Heart right ventricle (tissue), 16 donors: ENCODE measurements at regions not wholly inside any gene's neighbourhood (a gene's known extent, or its start where the extent isn't known, plus 50 kb on each side); places are given as distances from the start of the nearest gene placed in this dataset.

ENCODE experiments used
- ATAC-seq, 8 donors: fragments of 200-7000 bp; cut with Tn5 transposase; one replicate each; pipeline ENCODE4 v1.9.1; 2020; ENCODE audit warnings: mild to moderate bottlenecking in 8 of 8, moderate library complexity in 8 of 8, moderate number of reproducible peaks in 1 of 8
- DNase-seq, 2 donors: peaks; one replicate each; pipeline ENCODE4 v3.0.0-alpha.2; 2020
- H3K27ac ChIP-seq, 10 donors: fragments of 200-600 bp; sonication (generic) in 2 of 10; one replicate each; pipeline versions ENCODE4 v1.5.0 to v1.8.0; 2020 to 2022; ENCODE audit warnings: mild to moderate bottlenecking in 3 of 10
- H3K27me3 ChIP-seq, 7 donors: fragments of 200-600 bp; one replicate each; pipeline ENCODE4 v1.8.0; 2021 to 2022; ENCODE audit warnings: mild to moderate bottlenecking in 2 of 7
- H3K36me3 ChIP-seq, 9 donors: fragments of 200-600 bp; sonication (generic) in 1 of 9; one replicate each; pipeline versions ENCODE4 v1.5.0 to v1.8.0; 2020 to 2022; ENCODE audit warnings: mild to moderate bottlenecking in 2 of 9
- H3K4me1 ChIP-seq, 9 donors: fragments of 200-600 bp; sonication (generic) in 1 of 9; one replicate each; pipeline versions ENCODE4 v1.5.0 to v1.8.0; 2020 to 2022; ENCODE audit warnings: mild to moderate bottlenecking in 4 of 9
- H3K4me3 ChIP-seq, 10 donors: fragments of 200-600 bp; sonication (generic) in 2 of 10; one replicate each; pipeline versions ENCODE4 v1.5.0 to v1.8.0; 2020 to 2022; ENCODE audit warnings: mild to moderate bottlenecking in 7 of 10, moderate library complexity in 2 of 10
- H3K9me3 ChIP-seq, 11 donors: fragments of 200-600 bp in 10 of 11; sonication (generic) in 2 of 11; one replicate each; pipeline versions ENCODE4 v1.5.0 to v1.8.0; 2013 to 2022; ENCODE audit warnings: mild to moderate bottlenecking in 2 of 11, control low read depth in 1 of 11, moderate library complexity in 1 of 11
- WGBS, 2 donors: extraction: QIAGEN DNeasy Blood & Tissue Kit; methylation state at CpG; one replicate each; pipeline ENCODE4 v1.1.7; 2013; ENCODE audit warnings: inconsistent platforms in 1 of 2; 5-methylcytosine and 5-hydroxymethylcytosine counted together
- intact Hi-C, 10 donors: fragments of 100-400 bp; cut with DNase I; formaldehyde crosslinking; loops; one replicate each; pipeline versions ENCODE4 v1.11.1 to v1.14.2; 2022
- TF ChIP-seq, protein P1 (sequence below), 9 donors: fragments of 200-600 bp; sonication (generic) in 2 of 9; IDR thresholded peaks; one replicate each; pipeline versions ENCODE4 v1.5.0 to v1.8.0; 2021 to 2022; ENCODE audit warnings: antibody characterized with exemption in 9 of 9, mild to moderate bottlenecking in 5 of 9, moderate library complexity in 1 of 9
- donor health status: Arrhythmogenic right ventricular cardiomyopathy.
- donor health status: ischemic (EF 13 %, LVEDD 7.1; RV severe dilation, severe dysfunction).
- donor health status: healthy with polysubstance abuse.
- donor health status: DM: no; HTN: yes; CAD: no.
- donor health status: DM: no; HTN: no; CAD: no.
- donor health status: ischemic (EF 25% LVEDD 6.9; RV normal size, moderate dysfunction).
- donor health status: ischemic (EF 25% LVEDD 5.7; RV mildly dilated, moderate dysfunction).
- donor health status: healthy.
- donor health status: DM: yes; HTN: yes; CAD: no.
- donor health status: Ischemic cardiomyopathy.
- donor health status: ischemic (EF 35%, LVEDD 5.7; RV mildly dilated, moderate dysfunction).
- donor health status: nonischemic (EF 11% LVEDD 7.7; RV severe dilation, severe dysfunction).
- donor health status: DM: yes; HTN: yes; CAD: no.
- donor health status: PGD.
- donor health status: ischemic (EF 29% LVEDD 5.4; RV normal size, mild dysfunction).
- donor health status: nonischemic (EF 23%, LVEDD 6.1; RV moderate dilation, normal function).

DNA sequence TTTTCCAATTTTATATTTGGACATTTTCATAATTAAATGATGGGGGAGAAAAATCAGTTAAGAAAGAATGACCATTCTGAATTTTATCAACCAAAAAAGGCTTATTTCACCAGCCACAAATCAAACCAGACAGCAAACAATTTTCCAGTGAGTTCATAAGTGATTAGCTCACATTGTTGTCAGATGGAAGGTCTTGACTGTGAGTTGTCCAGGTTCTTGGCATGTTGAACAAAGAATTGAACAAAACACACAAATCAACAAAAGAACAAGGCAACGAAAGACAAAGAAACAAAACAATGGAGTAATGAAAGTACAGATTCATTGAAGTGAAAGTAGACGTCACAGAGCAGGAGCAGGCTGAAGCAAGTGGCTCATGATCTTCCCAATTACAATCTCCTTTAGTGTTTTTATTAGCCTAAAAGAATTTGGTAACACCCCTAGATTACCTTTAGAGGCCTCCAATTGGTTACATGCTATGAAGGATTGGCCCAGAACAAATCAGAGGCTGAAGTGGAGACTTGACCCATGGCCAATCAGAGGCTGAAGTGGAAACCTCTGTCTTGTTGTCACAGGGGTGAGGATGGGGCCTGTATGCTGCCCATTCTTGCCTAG is 248.7 kb downstream of the NEBL start:
- no peaks in the 10 kb centered on the region for H3K4me1 ChIP-seq
- H3K36me3 ChIP-seq = no peaks in the 10 kb centered on the region
- intact Hi-C loops = no loop called here
- DNase-seq (no peak), ATAC-seq (no peak)
- WGBS, 2 donors = 82 to 89% methylated on average over 2 of the region's 2 CpGs
- H3K27ac ChIP-seq = no peak overlapping the region
- TF ChIP-seq, protein P1, sequence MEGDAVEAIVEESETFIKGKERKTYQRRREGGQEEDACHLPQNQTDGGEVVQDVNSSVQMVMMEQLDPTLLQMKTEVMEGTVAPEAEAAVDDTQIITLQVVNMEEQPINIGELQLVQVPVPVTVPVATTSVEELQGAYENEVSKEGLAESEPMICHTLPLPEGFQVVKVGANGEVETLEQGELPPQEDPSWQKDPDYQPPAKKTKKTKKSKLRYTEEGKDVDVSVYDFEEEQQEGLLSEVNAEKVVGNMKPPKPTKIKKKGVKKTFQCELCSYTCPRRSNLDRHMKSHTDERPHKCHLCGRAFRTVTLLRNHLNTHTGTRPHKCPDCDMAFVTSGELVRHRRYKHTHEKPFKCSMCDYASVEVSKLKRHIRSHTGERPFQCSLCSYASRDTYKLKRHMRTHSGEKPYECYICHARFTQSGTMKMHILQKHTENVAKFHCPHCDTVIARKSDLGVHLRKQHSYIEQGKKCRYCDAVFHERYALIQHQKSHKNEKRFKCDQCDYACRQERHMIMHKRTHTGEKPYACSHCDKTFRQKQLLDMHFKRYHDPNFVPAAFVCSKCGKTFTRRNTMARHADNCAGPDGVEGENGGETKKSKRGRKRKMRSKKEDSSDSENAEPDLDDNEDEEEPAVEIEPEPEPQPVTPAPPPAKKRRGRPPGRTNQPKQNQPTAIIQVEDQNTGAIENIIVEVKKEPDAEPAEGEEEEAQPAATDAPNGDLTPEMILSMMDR (IDR thresholded peaks at IDR 0.05) = no peak
- H3K9me3 ChIP-seq = peaks cover 0 to 10% (median 0%) of the 10 kb centered on the region in 11 donors
- H3K27me3 ChIP-seq = no peaks in the 10 kb centered on the region
- no peak overlapping the region for H3K4me3 ChIP-seq

DNA sequence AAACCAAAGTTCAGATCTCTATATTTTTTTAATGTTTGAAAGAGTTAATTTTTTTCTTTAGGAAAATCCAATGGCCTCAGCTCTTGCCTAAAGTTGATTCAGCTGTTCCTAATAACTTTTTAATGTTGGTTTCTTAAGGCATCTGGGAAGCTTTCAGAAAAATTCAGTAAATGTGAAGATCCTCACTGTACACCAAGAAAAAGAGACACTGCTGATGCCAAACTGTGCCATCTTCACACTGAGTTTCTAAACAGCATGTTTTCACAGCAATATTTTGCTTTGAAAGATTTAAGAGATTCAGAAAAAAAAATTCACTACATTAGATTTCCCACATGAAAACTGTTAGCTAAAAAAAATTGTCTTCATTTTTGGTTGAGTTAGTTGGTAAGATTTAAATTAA is 249.4 kb downstream of the NEBL start:
- Histone ChIP-seq H3K27me3 (no peaks in the 10 kb centered on the region), H3K36me3 (no peaks in the 10 kb centered on the region)
- no peak for ATAC-seq

DNA sequence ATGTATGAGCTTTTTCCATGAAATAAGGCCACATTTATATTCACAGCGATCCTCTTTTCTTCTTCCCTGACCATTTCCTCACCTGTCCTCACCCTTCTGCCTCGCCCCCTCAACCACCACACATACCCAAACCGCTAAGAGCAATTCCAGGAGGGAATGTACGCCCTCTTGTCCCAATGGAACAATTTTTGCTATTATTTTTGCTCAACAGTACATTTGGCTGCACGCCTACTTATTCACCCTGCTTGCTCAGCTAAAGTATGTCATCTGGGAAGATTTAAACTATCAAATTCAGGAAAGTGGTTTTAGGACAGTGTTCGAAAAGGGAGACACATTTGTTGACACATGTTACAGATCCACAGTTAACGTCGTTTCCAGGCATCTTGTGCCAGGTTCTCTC is 252.7 kb downstream of the NEBL start:
- Histone ChIP-seq H3K9me3 (peaks cover 0 to 3% (median 0%) of the 10 kb centered on the region in 11 donors), H3K27ac (no peak overlapping the region), H3K27me3 (no peaks in the 10 kb centered on the region), H3K4me3 (no peak overlapping the region), H3K4me1 (peaks cover 0 to 24% (median 6%) of the 10 kb centered on the region in 9 donors), H3K36me3 (no peaks in the 10 kb centered on the region)
- TF ChIP-seq, protein P1 (IDR thresholded peaks at IDR 0.05) = no peak
- DNase-seq (no peak), ATAC-seq (no peak)
- intact Hi-C loops = no loop called here
- 80 to 81% methylated on average over 8 of the region's 8 CpGs for WGBS, 2 donors

More for the DNA sequence above, 249.4 kb downstream of the NEBL start:
- intact Hi-C loops = no loop called here
- H3K27ac ChIP-seq = no peak overlapping the region
- H3K4me1 ChIP-seq = peaks cover 0 to under 1% (median 0%) of the 10 kb centered on the region in 9 donors
- DNase-seq = no peak
- peaks cover 0 to 10% (median 0%) of the 10 kb centered on the region in 11 donors for H3K9me3 ChIP-seq
- TF ChIP-seq, protein P1 (IDR thresholded peaks at IDR 0.05) = no peak
- no peak overlapping the region for H3K4me3 ChIP-seq

DNA sequence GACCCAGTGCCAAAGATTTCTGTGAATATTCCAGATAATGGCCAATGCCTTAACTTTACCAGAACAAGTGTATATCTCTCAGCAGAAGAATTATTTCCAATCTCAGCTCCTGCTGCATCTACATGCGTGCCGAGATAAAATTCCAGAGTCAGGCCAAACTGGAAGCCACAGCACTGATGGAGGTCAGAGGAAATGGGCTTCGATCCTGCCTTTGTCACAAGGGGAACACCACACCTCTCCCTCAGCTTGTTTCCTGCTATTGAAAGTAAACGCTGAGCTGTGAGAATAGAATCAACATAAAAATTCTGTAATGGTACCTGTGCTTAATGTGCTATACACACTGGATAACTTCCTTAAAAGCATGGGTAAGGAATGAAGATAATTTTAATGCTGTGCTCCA is 255.5 kb downstream of the NEBL start:
- intact Hi-C loops = no loop called here
- H3K9me3 ChIP-seq = peaks cover 0 to 3% (median 0%) of the 10 kb centered on the region in 11 donors
- whole genome bisulfite sequencing, 2 donors = 51% methylated on average over 4 of the region's 4 CpGs
- ATAC-seq (peak; percentile 69 to 95 (median 92)), DNase-seq (peak in 1 of 2 donors; percentile 60)
- H3K27me3 ChIP-seq = no peaks in the 10 kb centered on the region
- peaks cover 0 to 24% (median 6%) of the 10 kb centered on the region in 9 donors for H3K4me1 ChIP-seq
- no peak overlapping the region for H3K4me3 ChIP-seq
- TF ChIP-seq, protein P1 (IDR thresholded peaks at IDR 0.05) = no peak
- peak overlapping the region in 8 of 10 donors; percentile 44 to 87 (median 70) for H3K27ac ChIP-seq
- no peaks in the 10 kb centered on the region for H3K36me3 ChIP-seq
